NCI-H510A treated with DMSO at 0.1 percent for 48 hours (cell line): ENCODE measurements at regions not wholly inside any gene's neighbourhood (a gene's known extent, or its start where the extent isn't known, plus 50 kb on each side); places are given as distances from the start of the nearest gene placed in this dataset.

Source experiments
- DNase-seq: peaks from one replicate; lab custom pipeline; 2025; lab: John Stamatoyannopoulos, UW

DNA sequence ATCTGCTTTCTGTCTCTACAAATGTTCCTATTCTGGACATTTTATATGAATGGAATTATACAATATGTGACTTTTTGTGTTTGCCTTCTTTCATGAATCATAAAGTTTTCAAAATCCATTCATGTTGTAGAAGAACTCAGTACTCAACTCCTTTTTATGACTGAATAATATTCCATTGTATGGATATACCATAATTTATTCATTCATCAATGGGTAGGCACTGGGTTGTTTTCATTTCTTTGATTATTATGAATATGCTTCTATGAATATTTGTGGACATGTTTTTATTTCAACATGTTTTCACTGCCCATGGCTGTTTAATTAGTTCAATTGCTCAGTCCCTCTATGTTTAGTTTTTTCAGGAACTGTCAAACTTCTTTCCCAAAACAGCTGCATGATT is 76.5 kb upstream of the GTSF1L start:
- DNase-seq = no peak

- DNase-seq = no peak
Observed at GRCh38 chr20:43800186-43800585, 73.4 kb upstream of the GTSF1L start.

DNA sequence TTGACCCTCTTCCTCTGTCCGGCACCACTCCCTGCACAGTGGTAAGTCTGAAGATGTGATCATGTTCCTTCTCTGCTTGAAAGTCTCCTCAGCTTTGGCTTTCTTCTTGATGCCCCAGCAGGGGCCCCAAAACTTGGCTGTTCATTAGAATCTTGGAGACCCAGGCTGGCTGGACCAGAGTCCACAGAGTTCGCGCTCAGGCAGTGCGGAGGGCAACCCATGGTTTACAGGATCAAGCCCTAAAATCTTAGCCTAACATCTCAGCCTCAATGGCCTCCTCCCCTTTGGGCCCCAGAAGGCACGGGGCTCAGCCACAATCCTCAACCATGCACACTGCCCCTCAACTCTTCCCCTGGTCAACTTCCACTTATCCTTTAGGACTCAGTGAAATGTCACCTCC is 72.9 kb upstream of the GTSF1L start:
- no peak for DNase-seq

DNA sequence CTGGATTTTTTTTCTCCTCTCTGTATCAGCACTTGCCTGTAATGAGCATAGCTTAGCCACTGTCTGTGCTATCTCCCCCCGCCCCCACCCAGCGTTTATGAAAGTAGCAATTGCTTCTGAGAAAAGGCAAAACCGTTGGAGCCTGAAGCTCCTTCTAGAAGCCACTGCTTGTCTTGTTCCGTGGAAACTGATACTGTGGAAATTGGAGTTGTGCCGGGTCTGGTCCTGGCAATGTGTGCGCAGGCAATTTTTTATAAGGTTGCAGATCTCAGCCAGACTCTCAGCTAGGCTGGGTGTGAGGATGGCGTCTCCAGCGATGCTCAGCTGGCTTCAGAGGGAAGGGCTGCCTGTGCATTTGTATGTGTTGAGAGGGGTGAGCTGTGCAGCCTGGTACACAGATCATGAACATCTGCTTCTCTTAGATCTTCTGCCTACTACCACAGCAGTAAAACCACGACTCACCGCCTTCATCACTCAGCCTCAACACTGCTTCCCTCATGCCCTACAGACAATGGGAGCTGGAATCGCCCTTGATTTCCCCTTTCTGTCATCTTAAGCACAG is 72.4 kb upstream of the GTSF1L start:
- DNase-seq = no peak

DNA sequence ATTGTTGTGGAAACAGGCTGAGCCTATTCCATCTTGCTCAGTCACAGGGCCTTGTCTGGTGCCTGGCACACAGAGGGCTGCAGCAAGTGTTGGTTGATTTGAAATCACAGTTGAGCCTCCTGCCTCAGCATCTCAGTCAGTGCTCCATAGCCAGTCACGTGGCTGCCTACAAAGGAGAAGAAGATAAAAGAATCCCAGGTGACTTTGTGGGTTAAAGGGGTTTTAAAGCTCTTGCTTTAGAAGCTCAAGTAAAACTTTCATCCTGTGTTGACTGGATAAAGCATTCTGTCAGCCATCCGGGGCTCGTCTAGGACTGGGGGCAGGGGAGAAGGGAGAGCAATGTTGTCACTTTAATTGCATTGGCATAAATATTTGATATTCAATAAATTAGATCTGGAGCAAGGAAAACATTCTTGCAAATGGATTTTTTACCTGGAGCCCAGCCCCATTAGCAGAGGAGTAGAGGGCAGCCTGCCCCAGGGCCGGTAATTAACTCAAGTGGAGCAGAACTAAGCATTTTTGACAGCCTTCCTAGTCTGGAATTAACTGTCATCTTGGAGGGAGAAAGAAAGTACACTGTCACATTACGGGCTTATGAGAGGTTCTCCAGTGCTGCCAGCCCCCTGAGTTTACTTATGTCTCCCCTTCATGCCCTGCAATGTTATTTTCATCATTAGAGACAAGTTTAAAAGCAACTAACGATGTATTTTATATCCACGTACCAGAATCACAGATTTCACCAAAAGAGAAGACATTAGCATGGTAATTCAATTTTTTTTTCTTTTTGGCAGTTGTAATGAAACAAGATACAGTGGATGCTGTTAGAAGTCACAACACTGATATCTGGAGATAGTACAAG is 71.7 kb upstream of the GTSF1L start:
- no peak for DNase-seq

- DNase-seq = no peak
Observed at GRCh38 chr20:43794326-43794725, 67.5 kb upstream of the GTSF1L start.

- no peak for DNase-seq
Observed at GRCh38 chr20:43789593-43789992, 62.8 kb upstream of the GTSF1L start.

GRCh38 chr20:43787937-43788336 is 61.1 kb upstream of the GTSF1L start:
- DNase-seq = no peak

- no peak for DNase-seq
Observed at GRCh38 chr20:43786885-43787284, 60.1 kb upstream of the GTSF1L start.

- DNase-seq = no peak
Observed at GRCh38 chr20:43781215-43781614, 54.4 kb upstream of the GTSF1L start.

- DNase-seq = no peak
Observed at GRCh38 chr20:43778375-43778774, 51.6 kb upstream of the GTSF1L start.

GRCh38 chr20:43776691-43777090 is 49.9 kb upstream of the GTSF1L start:
- DNase-seq = no peak
